GM23248 (cell line): ENCODE measurements at regions not wholly inside any gene's neighbourhood (a gene's known extent, or its start where the extent isn't known, plus 50 kb on each side); places are given as distances from the start of the nearest gene placed in this dataset.

Source experiments
- DNase-seq: peaks from one replicate; pipeline ENCODE4 v3.0.0-alpha.2; 2015
- H2AFZ ChIP-seq: fragments of 200-600 bp; sonication (generic); 2 replicates; pipeline ENCODE4 v1.6.1; 2016; ENCODE audit warnings: antibody characterized with exemption
- H3F3A ChIP-seq: fragments of 200-600 bp; sonication (generic); 2 replicates; pipeline ENCODE4 v1.6.1; 2016; ENCODE audit warnings: mild to moderate bottlenecking, antibody characterized with exemption, mixed run types; ENCODE audit not compliant: insufficient read depth
- H3K27ac ChIP-seq: fragments of 200-600 bp; sonication (generic); 2 replicates; pipeline ENCODE4 v1.5.1; 2016; ENCODE audit warnings: mild to moderate bottlenecking
- H3K27me3 ChIP-seq: fragments of 200-600 bp; sonication (generic); replicated peaks from 2 replicates; pipeline ENCODE4 v1.6.1; 2016; ENCODE audit warnings: mild to moderate bottlenecking; ENCODE audit not compliant: insufficient read depth
- H3K36me3 ChIP-seq: fragments of 200-600 bp; sonication (generic); 2 replicates; pipeline ENCODE4 v1.6.1; 2016; ENCODE audit warnings: low read depth, mild to moderate bottlenecking
- H3K4me1 ChIP-seq: fragments of 200-600 bp; sonication (generic); 2 replicates; pipeline ENCODE4 v1.6.1; 2016; ENCODE audit warnings: mild to moderate bottlenecking; ENCODE audit not compliant: insufficient read depth
- H3K4me2 ChIP-seq: fragments of 200-600 bp; sonication (generic); one replicate; pipeline ENCODE4 v1.6.1; 2016; ENCODE audit warnings: mild to moderate bottlenecking; ENCODE audit not compliant: unreplicated experiment
- H3K4me3 ChIP-seq: fragments of 200-600 bp; sonication (generic); 2 replicates; pipeline ENCODE4 v1.5.1; 2016; ENCODE audit warnings: mild to moderate bottlenecking
- H3K79me2 ChIP-seq: fragments of 200-600 bp; sonication (generic); 2 replicates; pipeline ENCODE4 v1.6.1; 2016; ENCODE audit warnings: mild to moderate bottlenecking; ENCODE audit not compliant: insufficient read depth
- H3K9ac ChIP-seq: fragments of 200-600 bp; sonication (generic); 2 replicates; pipeline ENCODE4 v1.6.1; 2016; ENCODE audit warnings: mild to moderate bottlenecking
- H3K9me2 ChIP-seq: fragments of 200-600 bp; sonication (generic); 2 replicates; pipeline ENCODE4 v1.6.1; 2016; ENCODE audit warnings: mixed run types, mild to moderate bottlenecking, moderate library complexity; ENCODE audit not compliant: insufficient read depth
- H3K9me3 ChIP-seq: fragments of 200-600 bp; sonication (generic); one replicate; pipeline ENCODE4 v1.6.1; 2017; ENCODE audit warnings: low read depth
- H4K20me1 ChIP-seq: fragments of 200-600 bp; sonication (generic); 2 replicates; pipeline ENCODE4 v1.6.0; 2016; ENCODE audit not compliant: insufficient read depth
- EZH2 ChIP-seq: fragments of 200-600 bp; sonication (generic); IDR thresholded peaks from 2 replicates; pipeline ENCODE4 v1.6.1; 2018; ENCODE audit warnings: antibody characterized with exemption, mild to moderate bottlenecking; ENCODE audit not compliant: insufficient read depth, poor library complexity, severe bottlenecking
- EZH2phosphoT487 ChIP-seq: fragments of 200-600 bp; sonication (generic); IDR thresholded peaks from 2 replicates; pipeline ENCODE4 v1.6.1; 2018; ENCODE audit warnings: antibody characterized with exemption, moderate library complexity, mild to moderate bottlenecking, low read depth; ENCODE audit not compliant: insufficient read depth
- WGBS, 2 experiments: methylation state at CpG; one replicate each; pipeline ENCODE4 v1.1.6; 2015 to 2017; ENCODE audit warnings: low lambda C conversion rate in 2 of 2, low coverage in 1 of 2; ENCODE audit errors: missing lambda C conversion rate in 2 of 2; 5-methylcytosine and 5-hydroxymethylcytosine counted together
- in situ Hi-C: fragments of 300-500 bp; cut with MboI; formaldehyde crosslinking; loops from 2 replicates; pipeline ENCODE4 v1.15.0; 2020

DNA sequence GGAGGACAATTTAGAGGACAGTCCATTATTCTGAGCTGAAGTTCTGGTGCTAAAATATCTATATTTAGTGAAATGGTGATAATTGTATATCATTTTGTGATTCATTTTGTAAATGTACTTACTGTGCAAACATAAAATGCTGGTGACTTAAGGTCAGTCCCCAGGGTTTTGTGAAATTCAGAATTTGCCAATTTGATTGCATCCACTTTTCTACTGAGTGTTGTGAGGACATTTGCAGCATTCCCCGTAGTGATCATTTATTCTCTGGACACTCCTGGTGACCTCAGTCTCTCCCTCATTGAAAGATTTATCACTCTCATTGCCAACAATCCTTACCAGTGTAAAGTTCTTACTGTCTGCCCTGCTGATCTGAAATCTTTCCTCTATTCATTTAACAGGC, 98.2 kb downstream of the SOCS6 start:
- Histone ChIP-seq H3K4me2 (no peak overlapping the region), H3K27me3 (no peaks in the 10 kb centered on the region), H3K36me3 (no peaks in the 10 kb centered on the region), H3K4me3 (no peak overlapping the region), H3K9me3 (no peaks in the 10 kb centered on the region), H4K20me1 (no peaks in the 10 kb centered on the region), H3K79me2 (no peaks in the 10 kb centered on the region), H3K9me2 (no peaks in the 10 kb centered on the region), H2AFZ (no peak overlapping the region), H3K9ac (no peak overlapping the region), H3K4me1 (peaks cover 44% of the 10 kb centered on the region), H3F3A (peaks cover 49% of the 10 kb centered on the region), H3K27ac (no peak overlapping the region)
- in situ Hi-C loops: no loop called here
- WGBS, 2 experiments: 64 to 86% methylated on average over 1 of the region's 1 CpG
- DNase-seq: no peak
- no peak for TF ChIP-seq EZH2
- TF ChIP-seq EZH2phosphoT487: no peak

- Histone ChIP-seq H3K4me1 (peaks cover 44% of the 10 kb centered on the region), H3K36me3 (no peaks in the 10 kb centered on the region), H2AFZ (no peak overlapping the region), H3K9me2 (no peaks in the 10 kb centered on the region), H3K4me2 (no peak overlapping the region), H4K20me1 (no peaks in the 10 kb centered on the region), H3F3A (peaks cover 49% of the 10 kb centered on the region), H3K27me3 (no peaks in the 10 kb centered on the region), H3K79me2 (no peaks in the 10 kb centered on the region), H3K9ac (no peak overlapping the region), H3K9me3 (no peaks in the 10 kb centered on the region), H3K27ac (no peak overlapping the region), H3K4me3 (no peak overlapping the region)
- TF ChIP-seq EZH2phosphoT487: no peak
- TF ChIP-seq EZH2: no peak
- 99 to 100% methylated on average over 3 of the region's 3 CpGs for WGBS, 2 experiments
- no peak for DNase-seq
- in situ Hi-C loops: no loop called here
Observed at GRCh38 chr18:70386582-70386981, 97.7 kb downstream of the SOCS6 start.

DNA sequence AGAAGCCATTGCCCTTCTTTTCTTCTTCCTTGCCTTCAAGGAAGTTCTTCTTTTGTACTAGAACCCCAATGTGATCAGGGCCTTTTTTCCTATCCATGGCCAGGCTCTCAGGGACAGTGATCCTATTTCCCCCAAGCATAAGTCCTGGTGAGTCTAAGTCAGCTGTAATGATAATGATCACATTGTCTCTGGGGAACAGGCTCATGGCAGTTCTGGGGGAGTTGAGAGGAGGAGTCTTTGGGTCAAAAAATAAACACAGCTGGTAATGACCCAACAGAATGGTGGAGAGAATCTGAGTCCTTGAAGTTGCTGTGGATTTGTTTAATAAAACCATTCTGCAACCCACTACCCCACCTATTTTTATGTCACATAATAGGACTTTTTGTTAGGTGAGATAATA, 96.6 kb downstream of the SOCS6 start:
- H3K79me2 ChIP-seq: no peaks in the 10 kb centered on the region
- TF ChIP-seq EZH2phosphoT487 (no peak), EZH2 (no peak)
- H3K27ac ChIP-seq: peak overlapping the region; percentile 91
- peaks cover 37% of the 10 kb centered on the region for H3K4me1 ChIP-seq
- H3F3A ChIP-seq: peaks cover 42% of the 10 kb centered on the region
- DNase-seq: peak; percentile 46
- in situ Hi-C loops: no loop called here
- no peak overlapping the region for H3K4me3 ChIP-seq
- no peaks in the 10 kb centered on the region for H3K27me3 ChIP-seq
- no peak overlapping the region for H3K9ac ChIP-seq
- no peaks in the 10 kb centered on the region for H3K9me3 ChIP-seq
- no peaks in the 10 kb centered on the region for H3K9me2 ChIP-seq
- H3K4me2 ChIP-seq: no peak overlapping the region
- no peaks in the 10 kb centered on the region for H3K36me3 ChIP-seq
- no peaks in the 10 kb centered on the region for H4K20me1 ChIP-seq
- H2AFZ ChIP-seq: peak overlapping the region; percentile 17; the same call in 1 of the 2 replicates

DNA sequence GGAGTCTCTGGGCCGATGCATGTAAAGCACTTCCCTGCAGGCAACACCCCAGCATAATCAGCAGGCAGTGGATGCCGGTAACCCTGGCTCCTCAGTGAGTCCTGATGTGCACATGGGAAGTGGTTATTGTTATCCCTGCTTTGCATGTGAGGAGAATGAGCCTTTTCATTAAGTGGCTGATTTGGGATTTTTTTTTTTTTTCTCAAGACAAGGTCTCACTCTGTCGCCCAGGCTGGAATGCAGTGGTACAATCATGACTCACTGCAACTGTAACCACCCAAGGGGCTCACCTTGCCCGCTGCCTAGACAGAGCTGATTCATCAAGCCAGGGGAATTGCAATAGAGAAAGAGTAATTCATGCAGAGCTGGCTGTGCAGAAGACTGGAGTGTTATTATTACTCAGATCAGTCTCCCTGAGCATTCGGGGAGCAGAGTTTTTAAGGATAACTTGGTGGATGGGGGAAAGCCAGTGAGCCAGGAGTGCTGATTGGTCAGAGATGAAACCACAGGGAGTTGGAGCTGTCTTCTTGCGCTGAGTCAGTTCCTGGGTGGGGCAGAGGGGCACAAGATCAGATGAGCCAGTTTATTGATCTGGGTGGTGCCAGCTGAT, 95.4 kb downstream of the SOCS6 start:
- Histone ChIP-seq H3K36me3 (no peaks in the 10 kb centered on the region), H3K4me3 (peak overlapping the region; percentile 11; the same call in 1 of the 2 replicates), H3F3A (peaks cover 36% of the 10 kb centered on the region), H3K79me2 (no peaks in the 10 kb centered on the region), H3K9ac (peak overlapping the region; percentile 50), H3K4me1 (peaks cover 30% of the 10 kb centered on the region), H3K27ac (peak overlapping the region; percentile 91), H3K9me2 (no peaks in the 10 kb centered on the region), H2AFZ (no peak overlapping the region), H3K9me3 (no peaks in the 10 kb centered on the region), H4K20me1 (no peaks in the 10 kb centered on the region), H3K4me2 (peak overlapping the region; percentile 59), H3K27me3 (no peaks in the 10 kb centered on the region)
- 1 to 2% methylated on average over 6 of the region's 6 CpGs for WGBS, 2 experiments
- TF ChIP-seq EZH2phosphoT487 (no peak), EZH2 (no peak)
- in situ Hi-C loops: no loop called here
- DNase-seq: peak; percentile 90
